DLD1 (cell line): ENCODE measurements at regions not wholly inside any gene's neighbourhood (a gene's known extent, or its start where the extent isn't known, plus 50 kb on each side); places are given as distances from the start of the nearest gene placed in this dataset.

ENCODE experiments used
- in situ Hi-C: cut with HindIII; loops from 2 replicates; pipeline ENCODE4 v1.10.0; 2017; ENCODE audit warnings: low sequenced_read_pairs

GRCh38 chr18:10205151-10205550 is 249.3 kb upstream of the APCDD1 start:
- in situ Hi-C loops: no loop called here

DNA sequence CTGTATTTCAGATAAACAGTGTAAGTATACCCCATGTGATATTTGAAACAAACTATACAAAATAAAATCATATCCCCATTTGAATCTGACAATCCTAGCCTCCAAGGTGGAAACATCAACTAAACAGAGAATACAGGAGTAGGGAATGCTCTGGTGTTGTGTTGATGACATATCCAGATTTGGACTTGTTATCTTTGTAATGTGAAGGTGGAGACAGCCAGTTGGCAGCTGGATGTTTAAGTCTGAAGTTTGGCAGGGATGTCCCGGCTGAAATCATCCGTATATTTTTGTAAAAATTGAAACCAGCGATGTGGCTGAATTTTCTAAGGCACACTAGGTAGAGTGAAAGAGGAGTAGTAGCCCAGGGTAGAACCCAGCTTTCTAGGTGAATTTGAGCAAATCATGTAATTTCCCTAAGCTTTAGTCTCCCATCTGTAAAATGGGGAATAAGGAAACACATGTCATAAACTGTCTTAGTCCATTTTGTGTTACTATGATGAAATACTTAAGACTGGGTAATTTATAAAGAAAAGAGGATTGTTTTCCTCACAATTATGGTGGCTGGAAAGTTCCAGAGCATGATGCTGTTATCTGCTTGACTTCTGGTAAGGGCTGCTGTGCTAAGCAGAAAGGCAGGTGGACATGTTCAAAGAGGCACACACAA is 246.6 kb upstream of the APCDD1 start:
- in situ Hi-C loops: no loop called here

DNA sequence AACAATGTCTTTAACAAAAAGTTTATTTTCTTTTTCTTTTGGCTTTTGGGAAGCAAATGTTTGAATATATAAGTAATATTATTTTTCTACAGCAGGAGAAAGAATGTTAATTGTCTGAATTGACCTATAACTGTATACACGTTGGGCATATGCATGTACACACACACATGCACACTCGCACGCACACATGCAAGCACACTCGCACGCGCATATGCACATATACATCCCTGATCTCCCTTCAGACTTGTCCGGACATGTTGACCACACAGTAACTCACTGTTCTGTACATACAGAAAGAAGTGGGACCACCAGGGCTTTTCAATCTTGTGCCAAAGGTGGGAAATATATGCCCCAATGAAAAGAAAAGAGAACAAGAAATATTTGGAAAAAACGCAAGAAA is 245.1 kb upstream of the APCDD1 start:
- in situ Hi-C loops: no loop called here

DNA sequence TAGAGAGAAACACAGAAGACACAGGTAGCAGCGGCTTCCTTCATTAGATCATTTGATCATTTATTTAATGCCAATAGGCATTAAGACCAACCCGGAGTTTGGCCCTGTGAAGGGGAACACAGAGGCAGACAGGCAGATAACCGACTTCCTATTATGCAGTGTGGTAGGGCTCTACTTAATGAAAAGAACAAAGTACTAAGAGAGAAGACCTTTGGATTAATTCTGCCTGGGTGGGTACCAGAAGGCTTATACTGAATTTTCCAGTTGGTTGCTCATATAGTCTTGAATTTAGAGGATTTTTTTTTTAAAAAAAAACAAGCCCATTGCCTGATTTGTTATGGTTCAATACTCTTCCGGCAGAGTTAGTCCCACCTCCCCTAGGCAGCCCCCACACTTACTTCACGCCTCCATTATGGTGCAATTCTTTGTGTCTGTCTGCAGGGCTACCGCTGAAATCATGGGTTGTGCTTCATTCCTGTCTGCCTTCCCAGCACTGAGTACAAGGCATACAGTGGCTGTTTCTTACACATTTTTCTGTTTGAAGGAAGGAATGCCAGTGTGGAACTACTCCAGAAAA is 244.3 kb upstream of the APCDD1 start:
- in situ Hi-C loops: no loop called here

- in situ Hi-C loops: no loop called here
Measured at GRCh38 chr18:10213526-10213925, 240.9 kb upstream of the APCDD1 start.

- in situ Hi-C loops: no loop called here
Measured at GRCh38 chr18:10215446-10215845, 239.0 kb upstream of the APCDD1 start.

- in situ Hi-C loops: no loop called here
Measured at GRCh38 chr18:10216791-10217190, 237.6 kb upstream of the APCDD1 start.

GRCh38 chr18:10217211-10217610 is 237.2 kb upstream of the APCDD1 start:
- in situ Hi-C loops: no loop called here

DNA sequence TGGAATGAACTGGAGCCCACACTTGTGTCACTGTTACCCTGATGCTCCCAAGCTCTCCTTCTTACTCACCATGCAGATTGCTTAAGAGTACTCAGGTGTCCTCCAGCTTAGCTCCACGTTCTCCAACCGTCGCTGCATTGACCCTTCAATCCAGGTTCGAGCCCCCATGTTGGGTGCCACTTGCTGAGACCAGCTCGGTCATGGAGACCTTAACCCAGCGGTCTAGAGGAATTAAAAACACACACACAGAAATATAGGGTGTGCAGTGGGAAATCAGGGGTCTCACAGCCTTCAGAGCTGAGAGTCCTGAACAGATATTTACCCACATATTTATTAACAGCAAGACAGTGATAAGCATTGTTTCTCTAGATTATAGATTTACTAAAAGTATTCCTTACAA is 229.1 kb upstream of the APCDD1 start:
- in situ Hi-C loops: no loop called here

DNA sequence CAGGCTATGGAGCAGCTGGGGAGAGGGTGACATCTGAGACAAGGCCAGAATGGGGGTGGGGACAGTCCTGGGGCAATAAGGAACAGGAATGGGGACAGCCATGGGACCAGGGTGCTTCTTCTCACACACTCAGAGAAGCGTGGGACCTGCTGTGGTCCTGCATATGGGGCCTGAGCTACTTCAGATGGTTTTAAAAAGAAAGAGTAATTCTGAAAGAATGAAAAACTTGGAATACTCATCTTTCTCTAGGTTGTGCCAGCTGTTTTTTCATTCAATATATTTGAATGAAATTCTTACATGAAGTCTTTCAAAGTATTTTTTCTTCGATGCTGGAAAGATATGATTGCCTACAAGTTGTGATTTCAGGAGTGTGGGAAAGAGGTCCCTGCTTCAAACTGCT is 227.5 kb upstream of the APCDD1 start:
- in situ Hi-C loops: no loop called here

- in situ Hi-C loops: no loop called here
Measured at GRCh38 chr18:10228326-10228725, 226.1 kb upstream of the APCDD1 start.

DNA sequence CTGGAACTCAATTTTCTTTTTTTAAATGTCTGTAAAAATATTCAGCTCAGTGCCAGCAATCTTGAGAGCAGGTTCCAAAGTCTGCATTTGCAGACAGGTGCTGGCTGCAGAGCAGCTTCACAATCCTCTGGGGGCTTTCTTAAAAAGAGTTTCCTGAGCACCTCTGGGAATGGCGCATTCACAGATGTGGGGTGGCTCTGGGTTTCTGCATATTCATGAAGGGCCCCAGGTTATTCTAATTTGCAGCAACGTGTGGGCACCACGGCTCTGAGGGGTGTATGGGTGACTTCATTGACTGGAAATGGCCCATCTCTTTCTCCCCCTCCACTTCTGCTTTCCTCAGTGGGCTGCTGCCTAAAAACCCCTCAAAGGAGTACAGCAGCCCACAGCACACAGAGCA is 225.0 kb upstream of the APCDD1 start:
- in situ Hi-C loops: no loop called here

GRCh38 chr18:10230072-10230471 is 224.4 kb upstream of the APCDD1 start:
- in situ Hi-C loops: no loop called here

DNA sequence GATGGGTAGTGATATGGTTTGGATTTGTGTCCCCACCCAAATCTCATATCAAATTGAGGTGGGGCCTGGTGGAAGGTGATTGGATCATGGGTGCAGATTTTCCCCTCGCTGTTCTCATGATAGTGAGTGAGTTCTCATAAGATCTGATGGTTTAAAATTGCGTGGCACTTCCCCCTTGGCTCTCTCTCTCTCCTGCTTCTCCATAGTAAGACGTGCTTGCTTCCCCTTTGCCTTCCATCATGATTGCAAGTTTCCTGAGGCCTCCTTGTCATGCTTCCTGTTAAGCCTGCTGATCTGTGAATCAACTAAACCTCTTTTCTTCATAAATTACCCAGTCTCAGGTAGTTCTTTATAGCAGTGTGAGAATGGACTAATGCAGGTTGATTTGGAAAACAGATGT is 223.2 kb upstream of the APCDD1 start:
- in situ Hi-C loops: no loop called here

DNA sequence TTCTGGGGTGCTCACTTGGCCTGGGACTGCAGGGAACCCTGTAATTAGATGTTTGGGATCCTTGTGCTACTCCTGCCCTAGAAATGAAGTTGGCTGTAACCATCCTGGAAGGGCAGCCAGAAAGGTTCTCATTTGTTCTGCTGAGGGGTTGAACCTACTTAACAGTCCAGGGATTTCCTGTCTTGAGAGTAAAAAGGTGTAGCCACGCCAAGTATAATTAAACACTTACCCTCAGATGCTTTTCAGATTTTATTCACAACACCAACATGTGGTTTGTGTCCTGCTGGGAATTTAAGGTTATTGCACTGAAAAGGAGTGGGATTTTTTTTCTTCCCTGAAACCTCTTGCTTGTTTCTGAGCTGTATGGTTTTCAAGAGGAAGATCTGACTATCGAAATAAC is 222.4 kb upstream of the APCDD1 start:
- in situ Hi-C loops: no loop called here

- in situ Hi-C loops: no loop called here
Measured at GRCh38 chr18:10233082-10233875, 221.2 kb upstream of the APCDD1 start.

- in situ Hi-C loops: no loop called here
Measured at GRCh38 chr18:10234281-10234680, 220.2 kb upstream of the APCDD1 start.

DNA sequence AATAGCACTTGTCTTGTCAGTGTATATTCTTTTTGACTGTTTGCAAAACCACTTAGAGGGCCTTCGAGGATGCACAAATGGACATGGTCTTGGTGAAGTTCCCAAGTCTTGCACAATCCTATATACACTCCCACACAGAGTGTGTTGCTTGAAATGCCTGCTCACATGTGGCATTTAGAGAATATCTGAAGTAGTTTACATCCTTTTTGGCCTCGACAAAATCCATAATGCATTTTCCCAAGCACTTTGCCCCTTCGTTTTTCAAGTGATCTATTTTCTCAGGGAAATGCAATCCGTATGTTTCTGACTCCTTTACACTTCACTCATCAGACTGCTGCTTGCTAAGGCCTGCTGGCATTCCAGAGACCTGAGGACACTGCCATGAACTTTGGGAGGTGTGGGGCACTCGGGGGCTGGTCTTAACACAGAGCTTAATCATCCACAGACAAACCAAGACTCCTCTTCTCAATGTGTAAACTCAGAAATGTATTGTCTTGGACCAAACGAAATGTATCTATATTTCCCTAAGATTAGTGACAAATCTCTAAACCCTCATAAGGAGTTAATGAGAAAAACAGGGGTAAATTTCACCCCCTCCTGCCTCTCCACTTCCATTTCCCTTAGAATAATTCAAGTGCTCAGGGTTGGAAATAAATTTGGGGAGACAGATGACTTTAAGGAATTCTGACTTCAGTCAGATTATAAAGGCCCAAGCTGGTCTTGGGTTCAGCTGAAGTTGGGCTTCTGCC is 219.3 kb upstream of the APCDD1 start:
- in situ Hi-C loops: no loop called here

DNA sequence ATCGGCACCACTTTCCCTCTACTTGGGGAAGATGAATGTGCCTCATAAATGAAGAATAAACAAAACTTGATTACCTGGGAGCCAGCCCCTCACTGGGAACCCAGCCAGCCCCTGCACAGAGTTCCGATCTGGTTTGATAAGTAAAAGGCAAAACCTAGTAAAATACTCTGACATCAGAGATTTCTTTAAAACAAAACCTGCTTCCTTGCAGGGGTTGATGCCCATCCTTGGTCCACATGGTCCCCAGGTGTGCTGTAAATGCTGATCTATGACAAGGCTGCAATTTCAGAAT is 218.8 kb upstream of the APCDD1 start:
- in situ Hi-C loops: no loop called here

DNA sequence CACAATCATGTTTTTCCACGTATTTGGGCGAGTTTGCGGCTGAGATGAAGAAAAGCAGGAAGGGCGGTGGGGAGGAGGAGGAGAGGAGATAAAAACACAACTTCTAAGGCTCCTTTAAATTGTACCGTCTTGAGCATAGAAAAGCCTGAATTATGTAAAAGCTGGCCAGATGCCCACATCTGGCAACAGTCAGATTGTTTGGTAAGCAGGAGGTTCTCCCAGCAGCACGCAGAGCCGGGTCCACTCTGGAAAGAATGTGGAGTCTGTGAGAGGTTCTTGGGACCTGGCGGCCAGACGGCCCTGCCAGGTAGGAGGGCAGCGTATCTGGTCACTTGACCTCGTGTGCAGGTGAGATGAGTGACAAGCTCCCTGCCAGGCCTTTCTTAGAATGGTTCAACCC is 215.3 kb upstream of the APCDD1 start:
- in situ Hi-C loops: no loop called here

GRCh38 chr18:10239991-10240634 is 214.3 kb upstream of the APCDD1 start:
- in situ Hi-C loops: loop anchor here (5.0 to 10.0 kb wide), 4 partner anchors 42 to 275 kb away; no protein-coding TSS in a partner anchor
